Activated B cell treated with CpG ODN at 0.5 μM for 24 hours (primary cell): ENCODE measurements at regions not wholly inside any gene's neighbourhood (a gene's known extent, or its start where the extent isn't known, plus 50 kb on each side); places are given as distances from the start of the nearest gene placed in this dataset.
"Not testable (repeated sequence)": the region's sequence is repeated elsewhere in the genome, so short reads cannot be mapped to it uniquely, and the experiment has no call there.

Source experiments
- ATAC-seq: fragments of 200-7000 bp; cut with Tn5 transposase; one replicate; pipeline ENCODE4 v1.10.0; 2021; ENCODE audit warnings: low read depth, mild to moderate bottlenecking, moderate library complexity
- CTCF ChIA-PET: fragments of 350-600 bp; sonication (Branson Sonifier 250); formaldehyde crosslinking; loops from one replicate; lab custom pipeline; 2021; ENCODE audit warnings: antibody characterized with exemption; lab: Charles Lee
- POLR2A ChIA-PET: fragments of 350-600 bp; sonication (Branson Sonifier 250); formaldehyde crosslinking; loops from one replicate; lab custom pipeline; 2021; ENCODE audit warnings: antibody characterized with exemption; lab: Charles Lee
- DNase-seq: peaks from one replicate; pipeline ENCODE4 v3.0.0; 2022
- H3K27ac Mint-ChIP-seq: one replicate; pipeline ENCODE4 v1.8.0; 2020; ENCODE audit warnings: mixed read lengths
- H3K27me3 Mint-ChIP-seq: one replicate; pipeline ENCODE4 v1.8.0; 2021; ENCODE audit warnings: mixed read lengths
- H3K36me3 Mint-ChIP-seq: one replicate; pipeline ENCODE4 v1.8.0; 2021; ENCODE audit warnings: low read depth, mixed read lengths
- H3K4me1 Mint-ChIP-seq: one replicate; pipeline ENCODE4 v1.8.0; 2021; ENCODE audit warnings: mixed read lengths
- H3K4me3 Mint-ChIP-seq: one replicate; pipeline ENCODE4 v1.8.0; 2020; ENCODE audit warnings: mild to moderate bottlenecking, mixed read lengths
- H3K9me3 Mint-ChIP-seq: one replicate; pipeline ENCODE4 v1.8.0; 2020; ENCODE audit warnings: mixed read lengths
- CTCF ChIP-seq: fragments of 200-600 bp; IDR thresholded peaks from one replicate; pipeline ENCODE4 v1.8.0; 2022; ENCODE audit warnings: antibody characterized with exemption, mild to moderate bottlenecking
- intact Hi-C: fragments of 100-400 bp; cut with micrococcal nuclease; formaldehyde crosslinking; loops from one replicate; pipeline ENCODE4 v1.15.1; 2024

- CTCF ChIA-PET, H3K9me3 Mint-ChIP-seq, ATAC-seq, H3K27me3 Mint-ChIP-seq, DNase-seq, H3K36me3 Mint-ChIP-seq: not testable (repeated sequence)
- Mint-ChIP-seq H3K4me3 (peak overlapping the region; percentile 92), H3K4me1 (peaks cover 11% of the 10 kb centered on the region), H3K27ac (peak overlapping the region; percentile 91)
- POLR2A ChIA-PET, result interaction anchor here (0.6 to 1.4 kb wide), 3 partner anchors 20 to 1527 kb away, joined by 4 to 13 read pairs (median 4); no protein-coding TSS in a partner anchor
- intact Hi-C loops, result loop anchor here (5.0 kb wide), 2 partner anchors 211 to 1531 kb away; partner anchors contain the start of gene GUSB
These were observed 101.7 kb upstream of the VKORC1L1 start for GRCh38 chr7:65771226-65771569.

- H3K27ac Mint-ChIP-seq, ATAC-seq, H3K4me3 Mint-ChIP-seq, intact Hi-C loops, H3K9me3 Mint-ChIP-seq, H3K4me1 Mint-ChIP-seq, CTCF ChIA-PET, H3K36me3 Mint-ChIP-seq, H3K27me3 Mint-ChIP-seq, DNase-seq, POLR2A ChIA-PET: not testable (repeated sequence)
These were observed 96.2 kb upstream of the VKORC1L1 start for GRCh38 chr7:65776677-65777076.

GRCh38 chr7:65789943-65790342, 82.9 kb upstream of the VKORC1L1 start:
- H3K27ac Mint-ChIP-seq, POLR2A ChIA-PET, H3K4me3 Mint-ChIP-seq, H3K9me3 Mint-ChIP-seq, ATAC-seq, DNase-seq, intact Hi-C loops, CTCF ChIA-PET, H3K36me3 Mint-ChIP-seq, H3K27me3 Mint-ChIP-seq, H3K4me1 Mint-ChIP-seq: not testable (repeated sequence)

GRCh38 chr7:65791788-65792187, 81.1 kb upstream of the VKORC1L1 start:
- intact Hi-C loops, H3K4me1 Mint-ChIP-seq, H3K9me3 Mint-ChIP-seq, ATAC-seq, POLR2A ChIA-PET, H3K27me3 Mint-ChIP-seq, H3K4me3 Mint-ChIP-seq, H3K36me3 Mint-ChIP-seq, CTCF ChIA-PET, H3K27ac Mint-ChIP-seq, DNase-seq: not testable (repeated sequence)

- ATAC-seq, H3K4me1 Mint-ChIP-seq, H3K27ac Mint-ChIP-seq, DNase-seq, CTCF ChIA-PET, H3K9me3 Mint-ChIP-seq, H3K27me3 Mint-ChIP-seq, H3K4me3 Mint-ChIP-seq, POLR2A ChIA-PET, H3K36me3 Mint-ChIP-seq, intact Hi-C loops: not testable (repeated sequence)
These were observed 80.1 kb upstream of the VKORC1L1 start for GRCh38 chr7:65792726-65793125.

- H3K27me3 Mint-ChIP-seq, CTCF ChIA-PET, DNase-seq, intact Hi-C loops, H3K9me3 Mint-ChIP-seq, H3K4me3 Mint-ChIP-seq, ATAC-seq, H3K4me1 Mint-ChIP-seq, POLR2A ChIA-PET, H3K36me3 Mint-ChIP-seq, H3K27ac Mint-ChIP-seq: not testable (repeated sequence)
These were observed 78.0 kb upstream of the VKORC1L1 start for GRCh38 chr7:65794671-65795391.

GRCh38 chr7:65795392-65795716, 77.5 kb upstream of the VKORC1L1 start:
- H3K4me3 Mint-ChIP-seq, intact Hi-C loops: not testable (repeated sequence)

GRCh38 chr7:65796205-65796604, 76.7 kb upstream of the VKORC1L1 start:
- no peak for ATAC-seq
- TF ChIP-seq CTCF, result no peak
- H3K4me1 Mint-ChIP-seq, result no peaks in the 10 kb centered on the region
- ChIA-PET CTCF (no interaction called here), POLR2A (no interaction called here)
- no peaks in the 10 kb centered on the region for H3K36me3 Mint-ChIP-seq
- no peaks in the 10 kb centered on the region for H3K27me3 Mint-ChIP-seq
- H3K9me3 Mint-ChIP-seq, result no peaks in the 10 kb centered on the region
- DNase-seq, result no peak
- no peak overlapping the region for H3K27ac Mint-ChIP-seq
- intact Hi-C loops, result no loop called here
- H3K4me3 Mint-ChIP-seq, result no peak overlapping the region

More at GRCh38 chr7:65795392-65795716, 77.5 kb upstream of the VKORC1L1 start:
- H3K27ac Mint-ChIP-seq, H3K9me3 Mint-ChIP-seq, DNase-seq, H3K4me1 Mint-ChIP-seq, CTCF ChIA-PET, ATAC-seq, H3K36me3 Mint-ChIP-seq, H3K27me3 Mint-ChIP-seq, POLR2A ChIA-PET: not testable (repeated sequence)

GRCh38 chr7:65797086-65797485, 75.8 kb upstream of the VKORC1L1 start:
- H3K4me1 Mint-ChIP-seq, H3K9me3 Mint-ChIP-seq, ATAC-seq, H3K4me3 Mint-ChIP-seq, H3K36me3 Mint-ChIP-seq, H3K27ac Mint-ChIP-seq, DNase-seq, H3K27me3 Mint-ChIP-seq, CTCF ChIA-PET, intact Hi-C loops, POLR2A ChIA-PET: not testable (repeated sequence)

GRCh38 chr7:65797566-65797965, 75.3 kb upstream of the VKORC1L1 start:
- H3K4me1 Mint-ChIP-seq, H3K27me3 Mint-ChIP-seq, H3K36me3 Mint-ChIP-seq, H3K4me3 Mint-ChIP-seq, ATAC-seq, POLR2A ChIA-PET, DNase-seq, H3K27ac Mint-ChIP-seq, H3K9me3 Mint-ChIP-seq, intact Hi-C loops, CTCF ChIA-PET: not testable (repeated sequence)
